ENCODE measurements at regions not wholly inside any gene's neighbourhood (a gene's known extent, or its start where the extent isn't known, plus 50 kb on each side); places are given as distances from the start of the nearest gene placed in this dataset.

GRCh38 chr7:20030915-20031362, 186.2 kb downstream of the MACC1 start:
- Histone ChIP-seq H3K27ac (ENCODE audit: low read depth in 2 of 2, low read length in 2 of 2) (no peak overlapping the region), H3K4me1 (ENCODE audit: control insufficient read depth in 2 of 3, insufficient read depth in 2 of 3, low read depth in 1 of 3, low read length in 3 of 3) (no peaks in the 10 kb centered on the region), H3K9ac (ENCODE audit: low read length in 3 of 3) (no peak overlapping the region), H3K36me3 (ENCODE audit: control insufficient read depth in 2 of 3, insufficient read depth in 3 of 3, low read length in 3 of 3) (no peaks in the 10 kb centered on the region), H3K9me3 (ENCODE audit: control insufficient read depth in 2 of 3, insufficient read depth in 1 of 3, low read length in 3 of 3) (no peaks in the 10 kb centered on the region), H3K27me3 (ENCODE audit: control insufficient read depth, insufficient read depth, low read length) (no peaks in the 10 kb centered on the region), H3K4me3 (ENCODE audit: low read length in 3 of 3) (no peak overlapping the region)
- no peak for DNase-seq
- FAIRE-seq, result no peak
- intact Hi-C loops (cut with DNase I), result no loop called here
- TF ChIP-seq, protein P1, sequence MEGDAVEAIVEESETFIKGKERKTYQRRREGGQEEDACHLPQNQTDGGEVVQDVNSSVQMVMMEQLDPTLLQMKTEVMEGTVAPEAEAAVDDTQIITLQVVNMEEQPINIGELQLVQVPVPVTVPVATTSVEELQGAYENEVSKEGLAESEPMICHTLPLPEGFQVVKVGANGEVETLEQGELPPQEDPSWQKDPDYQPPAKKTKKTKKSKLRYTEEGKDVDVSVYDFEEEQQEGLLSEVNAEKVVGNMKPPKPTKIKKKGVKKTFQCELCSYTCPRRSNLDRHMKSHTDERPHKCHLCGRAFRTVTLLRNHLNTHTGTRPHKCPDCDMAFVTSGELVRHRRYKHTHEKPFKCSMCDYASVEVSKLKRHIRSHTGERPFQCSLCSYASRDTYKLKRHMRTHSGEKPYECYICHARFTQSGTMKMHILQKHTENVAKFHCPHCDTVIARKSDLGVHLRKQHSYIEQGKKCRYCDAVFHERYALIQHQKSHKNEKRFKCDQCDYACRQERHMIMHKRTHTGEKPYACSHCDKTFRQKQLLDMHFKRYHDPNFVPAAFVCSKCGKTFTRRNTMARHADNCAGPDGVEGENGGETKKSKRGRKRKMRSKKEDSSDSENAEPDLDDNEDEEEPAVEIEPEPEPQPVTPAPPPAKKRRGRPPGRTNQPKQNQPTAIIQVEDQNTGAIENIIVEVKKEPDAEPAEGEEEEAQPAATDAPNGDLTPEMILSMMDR (IDR thresholded peaks at IDR 0.05; ENCODE audit: borderline replicate concordance, extremely low read depth, insufficient read depth), result no peak

GRCh38 chr7:20030417-20030816, 186.8 kb downstream of the MACC1 start:
- H3K4me3 ChIP-seq (ENCODE audit: low read length in 3 of 3), result no peak overlapping the region
- H3K4me1 ChIP-seq (ENCODE audit: control insufficient read depth in 2 of 3, insufficient read depth in 2 of 3, low read depth in 1 of 3, low read length in 3 of 3), result no peaks in the 10 kb centered on the region
- no peaks in the 10 kb centered on the region for H3K9me3 ChIP-seq (ENCODE audit: control insufficient read depth in 2 of 3, insufficient read depth in 1 of 3, low read length in 3 of 3)
- TF ChIP-seq, protein P1 (IDR thresholded peaks at IDR 0.05; ENCODE audit: borderline replicate concordance, extremely low read depth, insufficient read depth), result no peak
- no peaks in the 10 kb centered on the region for H3K27me3 ChIP-seq (ENCODE audit: control insufficient read depth, insufficient read depth, low read length)
- FAIRE-seq (no peak), DNase-seq (no peak)
- H3K36me3 ChIP-seq (ENCODE audit: control insufficient read depth in 2 of 3, insufficient read depth in 3 of 3, low read length in 3 of 3), result no peaks in the 10 kb centered on the region
- no peak overlapping the region for H3K27ac ChIP-seq (ENCODE audit: low read depth in 2 of 2, low read length in 2 of 2)
- H3K9ac ChIP-seq (ENCODE audit: low read length in 3 of 3), result no peak overlapping the region
- intact Hi-C loops (cut with DNase I), result no loop called here

- TF ChIP-seq, protein P1 (IDR thresholded peaks at IDR 0.05; ENCODE audit: borderline replicate concordance, extremely low read depth, insufficient read depth), result no peak
- intact Hi-C loops (cut with DNase I), result no loop called here
- H3K27me3 ChIP-seq (ENCODE audit: control insufficient read depth, insufficient read depth, low read length), result no peaks in the 10 kb centered on the region
- no peaks in the 10 kb centered on the region for H3K9me3 ChIP-seq (ENCODE audit: control insufficient read depth in 2 of 3, insufficient read depth in 1 of 3, low read length in 3 of 3)
- no peak for FAIRE-seq
- no peak for DNase-seq
- no peaks in the 10 kb centered on the region for H3K36me3 ChIP-seq (ENCODE audit: control insufficient read depth in 2 of 3, insufficient read depth in 3 of 3, low read length in 3 of 3)
- H3K27ac ChIP-seq (ENCODE audit: low read depth in 2 of 2, low read length in 2 of 2), result no peak overlapping the region
- H3K4me1 ChIP-seq (ENCODE audit: control insufficient read depth in 2 of 3, insufficient read depth in 2 of 3, low read depth in 1 of 3, low read length in 3 of 3), result no peaks in the 10 kb centered on the region
- H3K9ac ChIP-seq (ENCODE audit: low read length in 3 of 3), result no peak overlapping the region
- no peak overlapping the region for H3K4me3 ChIP-seq (ENCODE audit: low read length in 3 of 3)
These were observed 190.4 kb downstream of the MACC1 start for GRCh38 chr7:20026762-20027161.

DNA sequence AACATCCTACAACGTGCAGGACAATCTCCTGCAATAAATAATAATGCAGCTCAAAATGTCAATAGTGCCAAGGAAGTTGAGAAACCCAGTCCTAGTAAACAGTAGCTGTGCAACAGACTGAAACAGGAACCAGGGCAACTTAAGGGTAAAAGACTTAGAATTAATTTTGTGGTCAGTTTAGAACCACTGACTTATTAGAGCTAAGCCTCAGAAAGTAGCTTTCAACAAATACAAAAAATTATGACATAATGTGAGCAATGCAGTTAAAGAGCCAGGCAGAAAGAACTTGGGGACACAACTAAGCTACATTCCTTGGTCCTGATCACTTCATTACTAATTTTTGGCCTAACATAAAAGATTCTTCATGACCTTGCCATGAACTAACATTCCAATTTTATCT, 195.4 kb downstream of the MACC1 start:
- Histone ChIP-seq H3K36me3 (ENCODE audit: control insufficient read depth in 2 of 3, insufficient read depth in 3 of 3, low read length in 3 of 3) (no peaks in the 10 kb centered on the region), H3K27ac (ENCODE audit: low read depth in 2 of 2, low read length in 2 of 2) (no peak overlapping the region), H3K4me1 (ENCODE audit: control insufficient read depth in 2 of 3, insufficient read depth in 2 of 3, low read depth in 1 of 3, low read length in 3 of 3) (no peaks in the 10 kb centered on the region), H3K9ac (ENCODE audit: low read length in 3 of 3) (no peak overlapping the region), H3K4me3 (ENCODE audit: low read length in 3 of 3) (no peak overlapping the region), H3K9me3 (ENCODE audit: control insufficient read depth in 2 of 3, insufficient read depth in 1 of 3, low read length in 3 of 3) (peaks cover 0 to 2% (median 0%) of the 10 kb centered on the region in 3 donors), H3K27me3 (ENCODE audit: control insufficient read depth, insufficient read depth, low read length) (no peaks in the 10 kb centered on the region)
- TF ChIP-seq, protein P1 (IDR thresholded peaks at IDR 0.05; ENCODE audit: borderline replicate concordance, extremely low read depth, insufficient read depth), result no peak
- DNase-seq (no peak), FAIRE-seq (no peak)
- intact Hi-C loops (cut with DNase I), result no loop called here
